GM13976 (cell line): ENCODE measurements at regions not wholly inside any gene's neighbourhood (a gene's known extent, or its start where the extent isn't known, plus 50 kb on each side); places are given as distances from the start of the nearest gene placed in this dataset.

ENCODE experiments used
- DNase-seq: peaks from one replicate; pipeline ENCODE4 v3.0.0; 2012; ENCODE audit warnings: low spot score
- CTCF ChIP-seq: IDR thresholded peaks from 2 replicates; pipeline ENCODE4 v1.5.1; 2012; ENCODE audit warnings: borderline replicate concordance, mild to moderate bottlenecking; ENCODE audit not compliant: insufficient read depth; ENCODE audit errors: extremely low read depth, missing control alignments, control extremely low read depth
- in situ Hi-C: fragments of 300-500 bp; cut with MboI; formaldehyde crosslinking; loops from one replicate; pipeline ENCODE4 v1.12.0; 2022; ENCODE audit warnings: low sequenced_read_pairs, mixed read lengths, inconsistent platforms; ENCODE audit not compliant: unreplicated experiment

- TF ChIP-seq CTCF = no peak
- no peak for DNase-seq
- in situ Hi-C loops = no loop called here
Measured at GRCh38 chr3:194854659-194855390, 169.1 kb downstream of the FAM43A start.

- DNase-seq = no peak
- no peak for TF ChIP-seq CTCF
- in situ Hi-C loops = no loop called here
Measured at GRCh38 chr3:194856296-194856695, 170.6 kb downstream of the FAM43A start.

DNA sequence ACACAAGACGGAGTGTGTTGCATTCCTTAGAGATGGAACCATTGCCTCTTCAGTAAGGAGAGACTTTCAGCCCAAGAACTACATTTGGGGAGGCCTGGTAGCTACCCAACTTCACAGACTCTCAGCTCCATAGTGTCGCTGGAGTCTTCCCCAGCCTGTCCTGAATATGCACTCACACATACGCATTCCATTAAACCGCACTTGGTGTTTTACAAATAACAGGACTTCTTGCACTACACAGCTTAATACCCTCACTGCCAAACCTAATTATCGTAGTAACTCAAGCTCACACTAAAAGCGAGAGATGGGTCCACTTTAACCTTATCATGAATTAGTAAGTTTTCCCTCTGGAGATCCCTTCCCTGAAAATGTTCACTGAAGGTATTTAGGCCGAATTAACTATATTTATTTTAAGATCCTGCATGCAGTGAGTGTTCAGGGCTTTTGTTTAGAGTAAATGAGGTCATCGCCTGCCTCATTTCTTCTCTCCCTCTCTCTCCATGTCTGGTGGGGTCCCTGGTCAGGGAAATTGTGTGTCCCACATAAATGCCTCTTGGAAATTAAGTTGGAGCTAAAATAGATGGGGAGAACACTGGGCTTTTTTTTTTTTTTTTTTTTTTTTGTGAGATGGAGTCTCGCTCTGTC lies 171.9 kb downstream of the FAM43A start:
- TF ChIP-seq CTCF = no peak
- in situ Hi-C loops = no loop called here
- no peak for DNase-seq

DNA sequence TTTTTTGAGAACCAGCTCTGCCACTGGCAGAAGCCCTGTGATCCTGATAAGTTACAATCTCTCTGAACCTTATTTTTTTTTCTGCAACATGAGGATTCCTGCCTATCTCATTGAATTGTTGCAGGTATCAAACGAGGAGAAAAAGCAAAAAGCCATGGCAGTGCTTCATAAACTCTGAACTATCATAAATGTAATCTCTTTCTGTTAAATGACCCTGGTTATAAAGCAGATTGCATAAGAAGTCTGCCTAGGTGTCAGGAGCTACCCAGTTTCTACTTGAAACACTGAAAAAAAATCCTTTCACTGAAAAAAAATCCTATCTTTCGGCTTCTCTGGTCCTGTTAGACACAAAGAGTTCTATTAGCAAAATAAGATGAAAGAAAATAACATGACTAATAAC lies 172.7 kb downstream of the FAM43A start:
- TF ChIP-seq CTCF = no peak
- no peak for DNase-seq
- in situ Hi-C loops = no loop called here

DNA sequence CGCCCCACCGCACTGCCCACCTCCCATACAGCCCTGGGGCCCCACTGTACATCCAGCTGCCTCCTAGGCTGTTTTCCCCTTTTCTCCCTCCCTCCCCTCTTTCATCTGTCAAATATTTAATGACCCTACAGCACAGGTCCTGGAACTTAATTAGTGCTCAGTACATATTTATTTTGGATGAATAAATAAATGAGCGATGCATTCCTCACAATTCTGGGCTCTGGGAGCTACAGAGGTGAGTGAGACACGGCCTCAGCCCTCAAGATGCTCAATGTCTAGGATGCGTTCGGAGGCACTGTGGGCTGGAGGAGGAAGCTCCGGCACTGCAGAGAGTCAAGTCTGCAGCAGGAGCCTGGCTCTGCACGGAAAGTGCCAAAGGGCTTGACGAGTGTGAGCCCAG lies 175.0 kb downstream of the FAM43A start:
- TF ChIP-seq CTCF = no peak
- in situ Hi-C loops = no loop called here
- DNase-seq = no peak

- TF ChIP-seq CTCF = no peak
- in situ Hi-C loops = no loop called here
- no peak for DNase-seq
Measured at GRCh38 chr3:194861375-194861774, 175.7 kb downstream of the FAM43A start.

GRCh38 chr3:194865061-194865460 lies 179.4 kb downstream of the FAM43A start:
- no peak for DNase-seq
- TF ChIP-seq CTCF = no peak
- in situ Hi-C loops = no loop called here
